ENCODE measurements at regions not wholly inside any gene's neighbourhood (a gene's known extent, or its start where the extent isn't known, plus 50 kb on each side); places are given as distances from the start of the nearest gene placed in this dataset.
A peak's percentile ranks its signal among the peaks of the same experiment; 100 is the strongest.
"Not testable (repeated sequence)": the region's sequence is repeated elsewhere in the genome, so short reads cannot be mapped to it uniquely, and the experiment has no call there.

DNA sequence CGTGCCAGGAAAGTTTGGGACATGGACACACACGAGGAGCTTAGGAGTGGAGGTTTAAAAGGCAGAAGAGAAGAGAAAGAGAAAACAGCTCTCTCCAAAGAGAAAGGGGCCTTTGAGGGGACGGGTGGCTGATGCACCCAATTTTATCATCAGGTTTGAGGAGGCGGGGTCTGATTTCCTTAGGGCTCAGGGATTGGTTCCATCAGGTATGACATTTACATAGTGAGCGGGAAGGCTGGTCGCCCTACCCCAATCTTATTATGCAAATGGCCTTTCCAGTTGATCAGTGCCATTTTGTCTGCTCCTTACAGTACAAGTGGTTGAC is 749.1 kb upstream of the TPTE start (continued):
- no peak for TF ChIP-seq EZH2phosphoT487 (IDR thresholded peaks at IDR 0.05; ENCODE audit: unreplicated experiment)
- no peak for TF ChIP-seq STAT1 (IDR thresholded peaks at IDR 0.05; ENCODE audit: unreplicated experiment)
- TF ChIP-seq, protein P1, sequence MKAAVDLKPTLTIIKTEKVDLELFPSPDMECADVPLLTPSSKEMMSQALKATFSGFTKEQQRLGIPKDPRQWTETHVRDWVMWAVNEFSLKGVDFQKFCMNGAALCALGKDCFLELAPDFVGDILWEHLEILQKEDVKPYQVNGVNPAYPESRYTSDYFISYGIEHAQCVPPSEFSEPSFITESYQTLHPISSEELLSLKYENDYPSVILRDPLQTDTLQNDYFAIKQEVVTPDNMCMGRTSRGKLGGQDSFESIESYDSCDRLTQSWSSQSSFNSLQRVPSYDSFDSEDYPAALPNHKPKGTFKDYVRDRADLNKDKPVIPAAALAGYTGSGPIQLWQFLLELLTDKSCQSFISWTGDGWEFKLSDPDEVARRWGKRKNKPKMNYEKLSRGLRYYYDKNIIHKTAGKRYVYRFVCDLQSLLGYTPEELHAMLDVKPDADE (IDR thresholded peaks at IDR 0.05): no peak

DNA sequence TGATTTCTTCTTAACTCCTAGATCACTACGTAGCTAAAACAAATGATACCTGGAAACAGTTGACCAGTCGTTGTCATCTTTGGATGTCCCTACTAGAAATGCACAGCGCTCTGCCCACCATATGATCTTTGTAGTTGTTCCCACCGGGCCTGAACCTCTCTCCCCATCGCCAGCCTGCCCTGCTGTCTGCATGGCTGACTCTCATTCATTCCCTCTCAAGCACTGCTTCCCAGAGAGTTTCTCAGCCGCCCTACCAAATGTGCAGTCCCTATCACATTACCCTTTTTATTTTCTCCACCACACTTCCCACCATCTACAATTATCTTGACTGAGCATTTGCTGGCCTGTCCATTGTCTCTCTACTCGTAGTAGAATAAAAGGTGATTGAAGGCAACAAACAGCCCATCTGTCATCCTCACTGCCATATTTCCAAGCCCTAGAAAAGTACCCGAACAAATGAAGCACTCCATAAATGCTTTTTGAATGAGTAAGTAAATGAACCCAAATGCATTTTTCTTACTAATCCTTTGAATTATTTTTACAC is 748.4 kb upstream of the TPTE start:
- DNase-seq (ENCODE audit: low spot score); H3K4me3 ChIP-seq; H3K9me2 ChIP-seq (ENCODE audit: insufficient read depth); H2AFZ ChIP-seq; H3K79me2 ChIP-seq (replicated peaks; ENCODE audit: insufficient read depth); H3K4me3 Mint-ChIP-seq; H3K27ac Mint-ChIP-seq; H4K20me1 ChIP-seq (replicated peaks; ENCODE audit: insufficient read depth); H3K27me3 ChIP-seq (ENCODE audit: insufficient read depth); H3F3A ChIP-seq (replicated peaks; ENCODE audit: low read depth); H3K4me1 ChIP-seq (ENCODE audit: insufficient read depth); H3K27ac ChIP-seq (ENCODE audit: low read depth); H3K36me3 ChIP-seq (ENCODE audit: insufficient read depth); ATAC-seq; H3K4me2 ChIP-seq; H3K9me3 Mint-ChIP-seq; H3K27me3 Mint-ChIP-seq (ENCODE audit: insufficient read depth, low read depth, poor library complexity); H3K4me1 Mint-ChIP-seq: not testable (repeated sequence)
- peaks cover 38% of the 10 kb centered on the region for H3K36me3 Mint-ChIP-seq (ENCODE audit: low read depth)

DNA sequence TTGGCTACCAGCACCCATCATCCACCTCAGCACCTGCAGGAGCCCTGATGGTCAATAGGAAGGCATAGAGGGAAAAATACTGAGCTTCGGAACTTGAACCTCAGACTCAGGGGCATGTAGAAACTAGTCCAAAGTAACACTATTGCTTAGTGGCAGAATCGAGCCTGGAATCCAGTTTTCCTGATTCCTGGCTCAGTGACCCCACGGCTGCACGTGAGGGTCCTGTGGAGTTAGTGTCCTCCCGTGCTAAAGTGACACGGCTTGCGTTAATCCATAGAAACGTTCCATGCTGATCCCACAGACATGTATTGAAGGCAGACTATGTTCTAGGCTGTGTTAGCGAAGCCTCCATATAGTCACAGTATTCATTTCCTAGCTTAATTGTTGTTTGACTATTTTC is 747.0 kb upstream of the TPTE start:
- H3K79me2 ChIP-seq (replicated peaks; ENCODE audit: insufficient read depth): no peaks in the 10 kb centered on the region
- H3K27ac ChIP-seq (ENCODE audit: low read depth): no peak overlapping the region
- H4K20me1 ChIP-seq (replicated peaks; ENCODE audit: insufficient read depth): no peaks in the 10 kb centered on the region
- DNase-seq (ENCODE audit: low spot score) (no peak), ATAC-seq (no peak)
- peaks cover 22% of the 10 kb centered on the region; the same call in 2 of the 3 replicates for H3K9me3 Mint-ChIP-seq
- no peaks in the 10 kb centered on the region for H3K9me2 ChIP-seq (ENCODE audit: insufficient read depth)
- no peak overlapping the region for H2AFZ ChIP-seq
- H3K27ac Mint-ChIP-seq: no peak overlapping the region
- no peak overlapping the region for H3K4me3 Mint-ChIP-seq
- H3K27me3 ChIP-seq (ENCODE audit: insufficient read depth): no peaks in the 10 kb centered on the region; the same call in 1 of the 2 replicates
- H3K36me3 Mint-ChIP-seq (ENCODE audit: low read depth): peaks cover 46% of the 10 kb centered on the region
- H3F3A ChIP-seq (replicated peaks; ENCODE audit: low read depth): no peaks in the 10 kb centered on the region
- peaks cover 11% of the 10 kb centered on the region for H3K36me3 ChIP-seq (ENCODE audit: insufficient read depth)
- no peaks in the 10 kb centered on the region for H3K4me1 Mint-ChIP-seq
- peak overlapping the region; percentile 26; the same call in 1 of the 2 replicates for H3K4me3 ChIP-seq
- no peaks in the 10 kb centered on the region for H3K4me1 ChIP-seq (ENCODE audit: insufficient read depth)
- peaks cover 8% of the 10 kb centered on the region for H3K27me3 Mint-ChIP-seq (ENCODE audit: insufficient read depth, low read depth, poor library complexity)
- no peak overlapping the region for H3K4me2 ChIP-seq
- TF ChIP-seq, protein P2, sequence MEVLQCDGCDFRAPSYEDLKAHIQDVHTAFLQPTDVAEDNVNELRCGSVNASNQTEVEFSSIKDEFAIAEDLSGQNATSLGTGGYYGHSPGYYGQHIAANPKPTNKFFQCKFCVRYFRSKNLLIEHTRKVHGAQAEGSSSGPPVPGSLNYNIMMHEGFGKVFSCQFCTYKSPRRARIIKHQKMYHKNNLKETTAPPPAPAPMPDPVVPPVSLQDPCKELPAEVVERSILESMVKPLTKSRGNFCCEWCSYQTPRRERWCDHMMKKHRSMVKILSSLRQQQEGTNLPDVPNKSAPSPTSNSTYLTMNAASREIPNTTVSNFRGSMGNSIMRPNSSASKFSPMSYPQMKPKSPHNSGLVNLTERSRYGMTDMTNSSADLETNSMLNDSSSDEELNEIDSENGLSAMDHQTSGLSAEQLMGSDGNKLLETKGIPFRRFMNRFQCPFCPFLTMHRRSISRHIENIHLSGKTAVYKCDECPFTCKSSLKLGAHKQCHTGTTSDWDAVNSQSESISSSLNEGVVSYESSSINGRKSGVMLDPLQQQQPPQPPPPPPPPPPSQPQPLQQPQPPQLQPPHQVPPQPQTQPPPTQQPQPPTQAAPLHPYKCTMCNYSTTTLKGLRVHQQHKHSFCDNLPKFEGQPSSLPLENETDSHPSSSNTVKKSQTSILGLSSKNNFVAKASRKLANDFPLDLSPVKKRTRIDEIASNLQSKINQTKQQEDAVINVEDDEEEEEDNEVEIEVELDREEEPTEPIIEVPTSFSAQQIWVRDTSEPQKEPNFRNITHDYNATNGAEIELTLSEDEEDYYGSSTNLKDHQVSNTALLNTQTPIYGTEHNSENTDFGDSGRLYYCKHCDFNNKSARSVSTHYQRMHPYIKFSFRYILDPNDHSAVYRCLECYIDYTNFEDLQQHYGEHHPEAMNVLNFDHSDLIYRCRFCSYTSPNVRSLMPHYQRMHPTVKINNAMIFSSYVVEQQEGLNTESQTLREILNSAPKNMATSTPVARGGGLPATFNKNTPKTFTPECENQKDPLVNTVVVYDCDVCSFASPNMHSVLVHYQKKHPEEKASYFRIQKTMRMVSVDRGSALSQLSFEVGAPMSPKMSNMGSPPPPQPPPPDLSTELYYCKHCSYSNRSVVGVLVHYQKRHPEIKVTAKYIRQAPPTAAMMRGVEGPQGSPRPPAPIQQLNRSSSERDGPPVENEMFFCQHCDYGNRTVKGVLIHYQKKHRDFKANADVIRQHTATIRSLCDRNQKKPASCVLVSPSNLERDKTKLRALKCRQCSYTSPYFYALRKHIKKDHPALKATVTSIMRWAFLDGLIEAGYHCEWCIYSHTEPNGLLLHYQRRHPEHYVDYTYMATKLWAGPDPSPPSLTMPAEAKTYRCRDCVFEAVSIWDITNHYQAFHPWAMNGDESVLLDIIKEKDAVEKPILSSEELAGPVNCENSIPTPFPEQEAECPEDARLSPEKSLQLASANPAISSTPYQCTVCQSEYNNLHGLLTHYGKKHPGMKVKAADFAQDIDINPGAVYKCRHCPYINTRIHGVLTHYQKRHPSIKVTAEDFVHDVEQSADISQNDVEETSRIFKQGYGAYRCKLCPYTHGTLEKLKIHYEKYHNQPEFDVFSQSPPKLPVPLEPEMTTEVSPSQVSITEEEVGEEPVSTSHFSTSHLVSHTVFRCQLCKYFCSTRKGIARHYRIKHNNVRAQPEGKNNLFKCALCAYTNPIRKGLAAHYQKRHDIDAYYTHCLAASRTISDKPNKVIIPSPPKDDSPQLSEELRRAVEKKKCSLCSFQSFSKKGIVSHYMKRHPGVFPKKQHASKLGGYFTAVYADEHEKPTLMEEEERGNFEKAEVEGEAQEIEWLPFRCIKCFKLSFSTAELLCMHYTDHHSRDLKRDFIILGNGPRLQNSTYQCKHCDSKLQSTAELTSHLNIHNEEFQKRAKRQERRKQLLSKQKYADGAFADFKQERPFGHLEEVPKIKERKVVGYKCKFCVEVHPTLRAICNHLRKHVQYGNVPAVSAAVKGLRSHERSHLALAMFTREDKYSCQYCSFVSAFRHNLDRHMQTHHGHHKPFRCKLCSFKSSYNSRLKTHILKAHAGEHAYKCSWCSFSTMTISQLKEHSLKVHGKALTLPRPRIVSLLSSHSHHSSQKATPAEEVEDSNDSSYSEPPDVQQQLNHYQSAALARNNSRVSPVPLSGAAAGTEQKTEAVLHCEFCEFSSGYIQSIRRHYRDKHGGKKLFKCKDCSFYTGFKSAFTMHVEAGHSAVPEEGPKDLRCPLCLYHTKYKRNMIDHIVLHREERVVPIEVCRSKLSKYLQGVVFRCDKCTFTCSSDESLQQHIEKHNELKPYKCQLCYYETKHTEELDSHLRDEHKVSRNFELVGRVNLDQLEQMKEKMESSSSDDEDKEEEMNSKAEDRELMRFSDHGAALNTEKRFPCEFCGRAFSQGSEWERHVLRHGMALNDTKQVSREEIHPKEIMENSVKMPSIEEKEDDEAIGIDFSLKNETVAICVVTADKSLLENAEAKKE (CRISPR knock-in tag; IDR thresholded peaks at IDR 0.05): no peak
- TF ChIP-seq, protein P1 (IDR thresholded peaks at IDR 0.05): no peak
- TF ChIP-seq STAT1 (IDR thresholded peaks at IDR 0.05; ENCODE audit: unreplicated experiment) (no peak), EZH2 (IDR thresholded peaks at IDR 0.05; ENCODE audit: low read depth, unreplicated experiment) (no peak), JUNB (IDR thresholded peaks at IDR 0.05; ENCODE audit: unreplicated experiment) (no peak), ZNF331 (CRISPR knock-in tag; IDR thresholded peaks at IDR 0.05; ENCODE audit: low read depth) (no peak), ZNF114 (CRISPR knock-in tag; IDR thresholded peaks at IDR 0.05) (no peak), POLR2AphosphoS5 (IDR thresholded peaks at IDR 0.05; ENCODE audit: low read depth) (no peak), NANOG (IDR thresholded peaks at IDR 0.05; ENCODE audit: borderline replicate concordance) (no peak)
- TF ChIP-seq, protein P3, sequence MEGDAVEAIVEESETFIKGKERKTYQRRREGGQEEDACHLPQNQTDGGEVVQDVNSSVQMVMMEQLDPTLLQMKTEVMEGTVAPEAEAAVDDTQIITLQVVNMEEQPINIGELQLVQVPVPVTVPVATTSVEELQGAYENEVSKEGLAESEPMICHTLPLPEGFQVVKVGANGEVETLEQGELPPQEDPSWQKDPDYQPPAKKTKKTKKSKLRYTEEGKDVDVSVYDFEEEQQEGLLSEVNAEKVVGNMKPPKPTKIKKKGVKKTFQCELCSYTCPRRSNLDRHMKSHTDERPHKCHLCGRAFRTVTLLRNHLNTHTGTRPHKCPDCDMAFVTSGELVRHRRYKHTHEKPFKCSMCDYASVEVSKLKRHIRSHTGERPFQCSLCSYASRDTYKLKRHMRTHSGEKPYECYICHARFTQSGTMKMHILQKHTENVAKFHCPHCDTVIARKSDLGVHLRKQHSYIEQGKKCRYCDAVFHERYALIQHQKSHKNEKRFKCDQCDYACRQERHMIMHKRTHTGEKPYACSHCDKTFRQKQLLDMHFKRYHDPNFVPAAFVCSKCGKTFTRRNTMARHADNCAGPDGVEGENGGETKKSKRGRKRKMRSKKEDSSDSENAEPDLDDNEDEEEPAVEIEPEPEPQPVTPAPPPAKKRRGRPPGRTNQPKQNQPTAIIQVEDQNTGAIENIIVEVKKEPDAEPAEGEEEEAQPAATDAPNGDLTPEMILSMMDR (conservative IDR thresholded peaks at IDR 0.05; ENCODE audit: low read depth in 2 of 2): no peak
